ENCODE measurements at regions not wholly inside any gene's neighbourhood (a gene's known extent, or its start where the extent isn't known, plus 50 kb on each side); places are given as distances from the start of the nearest gene placed in this dataset.
A peak's percentile ranks its signal among the peaks of the same experiment; 100 is the strongest.

DNA sequence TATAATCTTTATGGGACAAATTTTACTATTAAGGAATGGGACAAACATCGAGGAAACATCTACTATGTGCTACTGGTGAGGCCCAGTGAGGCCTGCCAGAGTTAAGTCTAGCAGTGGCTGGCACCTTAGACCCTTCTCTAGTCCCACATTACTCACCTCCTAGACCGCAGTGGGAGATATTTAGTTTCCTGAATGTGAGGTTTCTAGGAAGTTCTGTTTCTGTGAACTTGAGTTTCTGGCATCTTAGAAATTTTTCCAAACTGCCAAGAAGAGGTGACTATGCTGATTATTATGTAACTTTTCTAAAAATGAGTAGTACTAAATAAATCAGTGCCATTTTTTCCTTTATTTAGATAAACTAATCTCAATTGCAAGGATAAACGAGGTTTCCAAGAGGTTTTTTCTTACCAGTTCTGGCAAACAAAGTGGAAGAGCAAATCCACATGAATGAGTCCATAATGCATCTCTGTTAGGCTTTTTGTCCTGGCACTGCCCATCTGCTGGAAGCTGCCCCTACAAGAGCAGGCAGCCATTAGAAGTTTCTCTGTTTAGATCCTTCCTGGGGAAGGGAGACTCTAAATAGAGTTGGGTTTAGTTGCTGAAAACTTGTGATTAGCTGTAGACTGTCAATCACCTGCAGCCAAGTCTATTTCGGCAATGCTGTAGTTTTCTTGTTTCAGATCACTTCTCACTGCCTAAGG is 348.7 kb downstream of the MAN2A1 start:
- Histone ChIP-seq H3K27ac (ENCODE audit: insufficient read depth, low read length, poor library complexity, severe bottlenecking) (no peak overlapping the region), H3K4me1 (ENCODE audit: control insufficient read depth, insufficient read depth, low read length, poor library complexity, severe bottlenecking) (no peaks in the 10 kb centered on the region), H3K27me3 (ENCODE audit: control insufficient read depth, insufficient read depth, low read length) (no peaks in the 10 kb centered on the region), H3K36me3 (ENCODE audit: control insufficient read depth, insufficient read depth, low read length) (no peaks in the 10 kb centered on the region), H3K4me3 (ENCODE audit: low read depth, low read length) (no peak overlapping the region), H3K9me3 (ENCODE audit: control insufficient read depth in 2 of 2, low read length in 2 of 2) (no peaks in the 10 kb centered on the region)
- ATAC-seq (ENCODE audit: low read depth in 2 of 2) (no peak), DNase-seq (no peak)
- Mint-ChIP-seq H3K27ac (no peak overlapping the region), H3K27me3 (no peaks in the 10 kb centered on the region), H3K9me3 (peaks cover 1 to 12% (median 5%) of the 10 kb centered on the region in 7 donors), H3K36me3 (peaks cover 5% of the 10 kb centered on the region), H3K4me3 (no peak overlapping the region), H3K4me1 (peaks cover 3 to 5% (median 4%) of the 10 kb centered on the region in 4 donors)

DNA sequence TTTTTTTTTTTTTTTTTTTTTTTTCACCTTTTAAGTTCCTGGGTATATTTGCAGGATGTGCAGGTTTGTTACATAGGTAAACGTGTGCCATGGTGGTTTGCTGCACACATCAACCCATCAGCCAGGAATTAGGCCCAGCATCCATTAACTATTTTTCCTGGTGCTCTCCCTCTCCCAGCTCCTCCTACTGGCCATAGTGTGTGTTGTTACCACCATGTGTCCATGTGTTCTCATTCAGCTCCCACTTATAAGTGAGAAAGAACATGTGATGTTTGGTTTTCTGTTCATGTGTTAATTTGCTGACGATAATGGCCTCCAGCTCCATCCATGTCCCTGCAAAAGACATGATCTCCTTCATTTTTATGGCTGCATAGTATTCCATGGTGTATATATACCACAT is 350.5 kb downstream of the MAN2A1 start:
- Histone ChIP-seq H3K27ac (ENCODE audit: insufficient read depth, low read length, poor library complexity, severe bottlenecking) (no peak overlapping the region), H3K4me1 (ENCODE audit: control insufficient read depth, insufficient read depth, low read length, poor library complexity, severe bottlenecking) (no peaks in the 10 kb centered on the region), H3K4me3 (ENCODE audit: low read depth, low read length) (no peak overlapping the region), H3K27me3 (ENCODE audit: control insufficient read depth, insufficient read depth, low read length) (no peaks in the 10 kb centered on the region), H3K9me3 (ENCODE audit: control insufficient read depth in 2 of 2, low read length in 2 of 2) (no peaks in the 10 kb centered on the region), H3K36me3 (ENCODE audit: control insufficient read depth, insufficient read depth, low read length) (no peaks in the 10 kb centered on the region)
- DNase-seq (no peak), ATAC-seq (ENCODE audit: low read depth in 2 of 2) (no peak)
- Mint-ChIP-seq H3K27me3 (peaks cover 4% of the 10 kb centered on the region), H3K4me3 (no peak overlapping the region), H3K9me3 (peaks cover 1 to 29% (median 7%) of the 10 kb centered on the region in 7 donors), H3K4me1 (peaks cover 3 to 6% (median 5%) of the 10 kb centered on the region in 4 donors), H3K27ac (no peak overlapping the region), H3K36me3 (peaks cover 5% of the 10 kb centered on the region)

- peaks cover 4% of the 10 kb centered on the region for H3K27me3 Mint-ChIP-seq
- H3K4me1 Mint-ChIP-seq, result peaks cover 3 to 6% (median 5%) of the 10 kb centered on the region in 4 donors
- H3K4me3 Mint-ChIP-seq, result no peak overlapping the region
- H3K27ac Mint-ChIP-seq, result peak overlapping the region in 1 of 3 donors; percentile 0
- H3K27ac ChIP-seq (ENCODE audit: insufficient read depth, low read length, poor library complexity, severe bottlenecking), result no peak overlapping the region
- H3K9me3 ChIP-seq (ENCODE audit: control insufficient read depth in 2 of 2, low read length in 2 of 2), result no peaks in the 10 kb centered on the region
- no peaks in the 10 kb centered on the region for H3K36me3 Mint-ChIP-seq
- ATAC-seq (ENCODE audit: low read depth in 2 of 2) (no peak), DNase-seq (peak in 1 of 3 donors; percentile 17)
- H3K27me3 ChIP-seq (ENCODE audit: control insufficient read depth, insufficient read depth, low read length), result no peaks in the 10 kb centered on the region
- no peaks in the 10 kb centered on the region for H3K36me3 ChIP-seq (ENCODE audit: control insufficient read depth, insufficient read depth, low read length)
- H3K4me3 ChIP-seq (ENCODE audit: low read depth, low read length), result no peak overlapping the region
- no peaks in the 10 kb centered on the region for H3K4me1 ChIP-seq (ENCODE audit: control insufficient read depth, insufficient read depth, low read length, poor library complexity, severe bottlenecking)
- peaks cover 1 to 29% (median 5%) of the 10 kb centered on the region in 7 donors for H3K9me3 Mint-ChIP-seq
Measured at GRCh38 chr5:110043025-110043424, 353.3 kb downstream of the MAN2A1 start.

DNA sequence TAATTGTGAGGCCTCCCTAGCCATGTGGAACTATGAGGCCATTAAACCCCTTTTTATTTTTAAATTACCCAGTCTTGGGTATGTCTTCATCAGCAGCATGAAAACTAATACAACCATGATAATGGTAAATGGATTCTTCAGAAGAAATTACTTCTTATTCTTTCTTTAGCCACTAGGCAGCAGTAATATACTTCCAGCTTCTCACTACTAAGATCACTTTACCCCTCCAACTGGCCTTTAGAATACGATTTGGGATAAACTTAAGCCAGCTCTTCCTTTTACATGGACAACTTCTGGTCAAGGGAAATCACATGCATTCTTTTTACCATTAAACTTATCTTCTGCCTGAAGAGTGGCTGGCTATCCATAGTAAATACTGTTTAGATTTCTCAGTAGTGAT is 355.4 kb downstream of the MAN2A1 start:
- Mint-ChIP-seq H3K36me3 (no peaks in the 10 kb centered on the region), H3K4me3 (no peak overlapping the region), H3K27ac (no peak overlapping the region), H3K9me3 (peaks cover 1 to 29% (median 5%) of the 10 kb centered on the region in 7 donors), H3K4me1 (peaks cover 3 to 6% (median 5%) of the 10 kb centered on the region in 4 donors), H3K27me3 (peaks cover 4% of the 10 kb centered on the region)
- H3K27me3 ChIP-seq (ENCODE audit: control insufficient read depth, insufficient read depth, low read length), result no peaks in the 10 kb centered on the region
- H3K4me3 ChIP-seq (ENCODE audit: low read depth, low read length), result no peak overlapping the region
- H3K4me1 ChIP-seq (ENCODE audit: control insufficient read depth, insufficient read depth, low read length, poor library complexity, severe bottlenecking), result no peaks in the 10 kb centered on the region
- no peaks in the 10 kb centered on the region for H3K9me3 ChIP-seq (ENCODE audit: control insufficient read depth in 2 of 2, low read length in 2 of 2)
- H3K36me3 ChIP-seq (ENCODE audit: control insufficient read depth, insufficient read depth, low read length), result no peaks in the 10 kb centered on the region
- no peak overlapping the region for H3K27ac ChIP-seq (ENCODE audit: insufficient read depth, low read length, poor library complexity, severe bottlenecking)
- ATAC-seq (ENCODE audit: low read depth in 2 of 2), result no peak
- no peak for DNase-seq

DNA sequence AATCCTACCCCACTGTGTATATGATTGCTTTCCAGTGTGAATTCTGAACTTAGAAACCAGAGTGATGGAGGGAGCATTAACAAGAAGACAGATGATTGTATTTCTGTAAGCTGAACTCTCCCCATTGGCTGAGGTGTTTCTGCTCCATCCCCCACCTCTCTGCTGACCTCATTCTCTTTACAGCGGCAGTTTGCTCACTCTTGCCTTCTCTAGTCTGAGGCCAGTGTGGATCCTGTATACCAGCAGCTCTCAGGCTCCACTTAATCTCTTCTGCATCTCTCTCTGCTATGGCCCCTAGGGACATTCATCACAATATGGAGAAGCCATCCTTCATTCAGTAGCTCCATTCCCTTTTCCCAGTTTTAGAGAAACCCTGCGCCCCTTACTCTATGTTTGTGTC is 358.8 kb downstream of the MAN2A1 start:
- peaks cover 4% of the 10 kb centered on the region for H3K27me3 Mint-ChIP-seq
- ATAC-seq (ENCODE audit: low read depth in 2 of 2) (no peak), DNase-seq (no peak)
- H3K9me3 Mint-ChIP-seq, result peaks cover 0 to 16% (median 3%) of the 10 kb centered on the region in 7 donors
- Histone ChIP-seq H3K27ac (ENCODE audit: insufficient read depth, low read length, poor library complexity, severe bottlenecking) (no peak overlapping the region), H3K36me3 (ENCODE audit: control insufficient read depth, insufficient read depth, low read length) (no peaks in the 10 kb centered on the region), H3K4me1 (ENCODE audit: control insufficient read depth, insufficient read depth, low read length, poor library complexity, severe bottlenecking) (peaks cover 6% of the 10 kb centered on the region), H3K4me3 (ENCODE audit: low read depth, low read length) (no peak overlapping the region), H3K27me3 (ENCODE audit: control insufficient read depth, insufficient read depth, low read length) (no peaks in the 10 kb centered on the region), H3K9me3 (ENCODE audit: control insufficient read depth in 2 of 2, low read length in 2 of 2) (no peaks in the 10 kb centered on the region)
- H3K36me3 Mint-ChIP-seq, result no peaks in the 10 kb centered on the region
- H3K4me1 Mint-ChIP-seq, result peaks cover 0 to 6% (median 1%) of the 10 kb centered on the region in 4 donors
- H3K27ac Mint-ChIP-seq, result no peak overlapping the region
- no peak overlapping the region for H3K4me3 Mint-ChIP-seq

DNA sequence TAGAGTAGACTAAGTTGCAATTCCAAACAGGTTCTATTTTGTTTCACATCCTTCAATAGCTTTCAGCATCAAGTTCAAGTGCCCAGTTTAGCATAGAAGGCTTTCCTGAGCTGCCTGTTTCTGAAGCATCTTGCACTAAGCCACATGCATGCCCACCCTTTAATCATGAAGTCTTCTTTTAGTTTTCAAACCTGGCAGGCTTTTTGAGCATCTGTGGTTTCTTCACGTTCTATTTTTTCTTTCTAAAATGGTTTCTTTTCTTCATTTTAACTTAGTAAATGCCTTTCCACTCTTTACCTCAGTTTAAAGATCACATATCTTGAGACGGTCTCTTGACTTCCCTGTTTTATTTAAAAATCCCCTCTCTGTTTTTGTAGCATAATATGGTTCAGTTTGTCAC is 360.1 kb downstream of the MAN2A1 start:
- peak overlapping the region in 1 of 3 donors; percentile 8 for H3K27ac Mint-ChIP-seq
- Histone ChIP-seq H3K36me3 (ENCODE audit: control insufficient read depth, insufficient read depth, low read length) (no peaks in the 10 kb centered on the region), H3K27me3 (ENCODE audit: control insufficient read depth, insufficient read depth, low read length) (no peaks in the 10 kb centered on the region), H3K27ac (ENCODE audit: insufficient read depth, low read length, poor library complexity, severe bottlenecking) (no peak overlapping the region), H3K4me1 (ENCODE audit: control insufficient read depth, insufficient read depth, low read length, poor library complexity, severe bottlenecking) (peaks cover 19% of the 10 kb centered on the region), H3K4me3 (ENCODE audit: low read depth, low read length) (no peak overlapping the region), H3K9me3 (ENCODE audit: control insufficient read depth in 2 of 2, low read length in 2 of 2) (no peaks in the 10 kb centered on the region)
- DNase-seq (no peak), ATAC-seq (ENCODE audit: low read depth in 2 of 2) (no peak)
- H3K27me3 Mint-ChIP-seq, result peaks cover 3% of the 10 kb centered on the region
- H3K9me3 Mint-ChIP-seq, result peaks cover 0 to 3% (median 0%) of the 10 kb centered on the region in 7 donors
- no peak overlapping the region for H3K4me3 Mint-ChIP-seq
- no peaks in the 10 kb centered on the region for H3K36me3 Mint-ChIP-seq
- H3K4me1 Mint-ChIP-seq, result peaks cover 13 to 18% (median 15%) of the 10 kb centered on the region in 4 donors

GRCh38 chr5:110050640-110051345 is 361.1 kb downstream of the MAN2A1 start:
- no peak for DNase-seq
- peaks cover 24% of the 10 kb centered on the region for H3K4me1 ChIP-seq (ENCODE audit: control insufficient read depth, insufficient read depth, low read length, poor library complexity, severe bottlenecking)
- Mint-ChIP-seq H3K4me3 (no peak overlapping the region), H3K36me3 (no peaks in the 10 kb centered on the region), H3K4me1 (peaks cover 13 to 27% (median 22%) of the 10 kb centered on the region in 4 donors), H3K27me3 (no peaks in the 10 kb centered on the region), H3K27ac (no peak overlapping the region), H3K9me3 (no peaks in the 10 kb centered on the region)
- no peaks in the 10 kb centered on the region for H3K36me3 ChIP-seq (ENCODE audit: control insufficient read depth, insufficient read depth, low read length)
- H3K27me3 ChIP-seq (ENCODE audit: control insufficient read depth, insufficient read depth, low read length), result no peaks in the 10 kb centered on the region
- no peak for ATAC-seq (ENCODE audit: low read depth in 2 of 2)
- no peaks in the 10 kb centered on the region for H3K9me3 ChIP-seq (ENCODE audit: control insufficient read depth in 2 of 2, low read length in 2 of 2)
- H3K4me3 ChIP-seq (ENCODE audit: low read depth, low read length), result no peak overlapping the region
- no peak overlapping the region for H3K27ac ChIP-seq (ENCODE audit: insufficient read depth, low read length, poor library complexity, severe bottlenecking)

All from CD4-positive, CD25-positive, alpha-beta regulatory T cell (primary cell).